GM23338 (cell line): ENCODE measurements at regions not wholly inside any gene's neighbourhood (a gene's known extent, or its start where the extent isn't known, plus 50 kb on each side); places are given as distances from the start of the nearest gene placed in this dataset.

Experiments used
- ATAC-seq: fragments of 200-7000 bp; cut with Tn5 transposase; 3 replicates; pipeline ENCODE4 v1.9.1; 2020
- DNase-seq: peaks from one replicate; pipeline ENCODE4 v3.0.0-alpha.2; 2015; ENCODE audit warnings: low spot score
- H2AFZ ChIP-seq: fragments of 200-600 bp; sonication (generic); 2 replicates; pipeline ENCODE4 v1.8.0; 2016; ENCODE audit warnings: antibody characterized with exemption, mild to moderate bottlenecking, moderate library complexity
- H3F3A ChIP-seq: fragments of 200-600 bp; sonication (generic); replicated peaks from 2 replicates; pipeline ENCODE4 v1.8.0; 2017; ENCODE audit warnings: antibody characterized with exemption, mixed run types, low read depth
- H3K27ac ChIP-seq: fragments of 200-600 bp; sonication (generic); 2 replicates; pipeline ENCODE4 v1.6.1; 2016; ENCODE audit warnings: low read depth
- H3K27me3 ChIP-seq: fragments of 200-600 bp; sonication (generic); 2 replicates; pipeline ENCODE4 v1.8.0; 2016; ENCODE audit warnings: mild to moderate bottlenecking, mixed run types, moderate library complexity; ENCODE audit not compliant: insufficient read depth
- H3K36me3 ChIP-seq: fragments of 200-600 bp; sonication (generic); 2 replicates; pipeline ENCODE4 v1.8.0; 2016; ENCODE audit warnings: mild to moderate bottlenecking; ENCODE audit not compliant: insufficient read depth
- H3K4me1 ChIP-seq: fragments of 200-600 bp; sonication (generic); 2 replicates; pipeline ENCODE4 v1.8.0; 2016; ENCODE audit warnings: mild to moderate bottlenecking, moderate library complexity; ENCODE audit not compliant: insufficient read depth
- H3K4me2 ChIP-seq: fragments of 200-600 bp; sonication (generic); 2 replicates; pipeline ENCODE4 v1.7.1; 2017; ENCODE audit warnings: mixed run types
- H3K4me3 ChIP-seq: fragments of 200-600 bp; sonication (generic); 2 replicates; pipeline ENCODE4 v1.6.1; 2016; ENCODE audit warnings: mixed run types
- H3K79me2 ChIP-seq: fragments of 200-600 bp; sonication (generic); replicated peaks from 2 replicates; pipeline ENCODE4 v1.8.0; 2017; ENCODE audit warnings: mild to moderate bottlenecking; ENCODE audit not compliant: insufficient read depth
- H3K9me2 ChIP-seq: fragments of 200-600 bp; sonication (generic); 2 replicates; pipeline ENCODE4 v1.8.0; 2017; ENCODE audit not compliant: insufficient read depth
- H4K20me1 ChIP-seq: fragments of 200-600 bp; sonication (generic); replicated peaks from 2 replicates; pipeline ENCODE4 v1.8.0; 2017; ENCODE audit warnings: mild to moderate bottlenecking; ENCODE audit not compliant: insufficient read depth
- H3K27ac Mint-ChIP-seq: 2 replicates; pipeline ENCODE4 v1.8.0; 2020; ENCODE audit warnings: inconsistent platforms, mild to moderate bottlenecking, moderate library complexity, mixed read lengths
- H3K27me3 Mint-ChIP-seq: 3 replicates; pipeline ENCODE4 v1.8.0; 2022; ENCODE audit warnings: low read depth, mild to moderate bottlenecking, moderate library complexity, mixed read lengths, inconsistent platforms; ENCODE audit not compliant: insufficient read depth, poor library complexity
- H3K36me3 Mint-ChIP-seq: 3 replicates; pipeline ENCODE4 v1.8.0; 2021; ENCODE audit warnings: low read depth, mild to moderate bottlenecking, inconsistent platforms, moderate library complexity, mixed read lengths
- H3K4me1 Mint-ChIP-seq: 3 replicates; pipeline ENCODE4 v1.8.0; 2020; ENCODE audit warnings: mild to moderate bottlenecking, inconsistent platforms, mixed read lengths
- H3K4me3 Mint-ChIP-seq: 3 replicates; pipeline ENCODE4 v1.8.0; 2021; ENCODE audit warnings: moderate library complexity, mild to moderate bottlenecking, inconsistent platforms, mixed read lengths
- H3K9me3 Mint-ChIP-seq: 3 replicates; pipeline ENCODE4 v1.8.0; 2020; ENCODE audit warnings: moderate library complexity, mild to moderate bottlenecking, inconsistent platforms, mixed read lengths
- CREB1 ChIP-seq: fragments of 250-450 bp; sonication (Bioruptor Pico); IDR thresholded peaks from 2 replicates; pipeline ENCODE4 v1.5.0; 2020; ENCODE audit warnings: low read depth, mild to moderate bottlenecking, moderate library complexity
- EZH2phosphoT487 ChIP-seq: fragments of 200-600 bp; sonication (generic); IDR thresholded peaks from one replicate; pipeline ENCODE4 v1.8.1; 2018; ENCODE audit warnings: antibody characterized with exemption; ENCODE audit not compliant: unreplicated experiment
- JUNB ChIP-seq: IDR thresholded peaks from one replicate; pipeline ENCODE4 v1.6.1; 2016; ENCODE audit warnings: antibody characterized with exemption; ENCODE audit not compliant: unreplicated experiment
- NANOG ChIP-seq: IDR thresholded peaks from 2 replicates; pipeline ENCODE4 v1.6.1; 2016; ENCODE audit warnings: antibody characterized with exemption, borderline replicate concordance
- POLR2AphosphoS5 ChIP-seq: IDR thresholded peaks from 2 replicates; pipeline ENCODE4 v1.6.1; 2016; ENCODE audit warnings: antibody characterized with exemption, low read depth
- REST ChIP-seq: IDR thresholded peaks from one replicate; pipeline ENCODE4 v1.6.1; 2018; ENCODE audit warnings: antibody characterized with exemption; ENCODE audit not compliant: unreplicated experiment
- STAT1 ChIP-seq: IDR thresholded peaks from one replicate; pipeline ENCODE4 v1.6.1; 2016; ENCODE audit warnings: antibody characterized with exemption; ENCODE audit not compliant: unreplicated experiment
- ZNF114 ChIP-seq: fragments of 250-450 bp; sonication (Bioruptor Pico); IDR thresholded peaks from 2 replicates; pipeline ENCODE4 v1.5.0; 2020; ENCODE audit warnings: mild to moderate bottlenecking, moderate library complexity
- ZNF331 ChIP-seq: fragments of 250-450 bp; sonication (Bioruptor Pico); IDR thresholded peaks from 2 replicates; pipeline ENCODE4 v1.5.0; 2020; ENCODE audit warnings: low read depth, mild to moderate bottlenecking, moderate library complexity
- TF ChIP-seq, protein P1 (sequence below): fragments of 250-450 bp; sonication (Bioruptor Pico); IDR thresholded peaks from 2 replicates; pipeline ENCODE4 v1.5.0; 2020; ENCODE audit warnings: mild to moderate bottlenecking, moderate library complexity

DNA sequence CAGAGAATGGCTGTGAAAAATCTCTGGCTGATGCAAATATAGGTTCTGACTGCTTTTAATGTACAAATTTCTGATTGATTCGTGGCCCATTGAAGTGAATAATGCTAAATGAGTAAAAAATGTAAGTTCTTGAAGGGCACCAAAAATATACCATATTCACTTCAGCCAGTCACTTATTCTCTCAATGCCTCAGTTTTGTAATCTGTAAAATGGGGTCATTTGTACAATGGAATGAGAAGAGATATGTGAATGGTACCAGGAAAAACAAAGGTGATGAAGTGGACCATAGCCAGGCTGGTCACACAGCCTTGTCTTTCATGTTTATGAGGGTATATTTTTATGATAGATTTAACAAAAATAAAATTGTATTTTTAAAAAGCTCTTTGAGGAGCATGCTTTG, 441.2 kb upstream of the NR3C2 start:
- DNase-seq (no peak), ATAC-seq (no peak)
- H3K9me2 ChIP-seq, result peaks cover 7% of the 10 kb centered on the region; the same call in 1 of the 2 replicates
- H4K20me1 ChIP-seq, result no peaks in the 10 kb centered on the region
- Mint-ChIP-seq H3K27me3 (peaks cover 6% of the 10 kb centered on the region), H3K9me3 (peaks cover 4% of the 10 kb centered on the region), H3K27ac (no peak overlapping the region), H3K4me1 (peaks cover 42% of the 10 kb centered on the region), H3K4me3 (no peak overlapping the region), H3K36me3 (peaks cover 16% of the 10 kb centered on the region; the same call in 2 of the 3 replicates)
- no peaks in the 10 kb centered on the region for H3K36me3 ChIP-seq
- no peak overlapping the region for H3K4me2 ChIP-seq
- no peak overlapping the region for H2AFZ ChIP-seq
- no peaks in the 10 kb centered on the region for H3F3A ChIP-seq
- no peaks in the 10 kb centered on the region for H3K27me3 ChIP-seq
- TF ChIP-seq, protein P1, sequence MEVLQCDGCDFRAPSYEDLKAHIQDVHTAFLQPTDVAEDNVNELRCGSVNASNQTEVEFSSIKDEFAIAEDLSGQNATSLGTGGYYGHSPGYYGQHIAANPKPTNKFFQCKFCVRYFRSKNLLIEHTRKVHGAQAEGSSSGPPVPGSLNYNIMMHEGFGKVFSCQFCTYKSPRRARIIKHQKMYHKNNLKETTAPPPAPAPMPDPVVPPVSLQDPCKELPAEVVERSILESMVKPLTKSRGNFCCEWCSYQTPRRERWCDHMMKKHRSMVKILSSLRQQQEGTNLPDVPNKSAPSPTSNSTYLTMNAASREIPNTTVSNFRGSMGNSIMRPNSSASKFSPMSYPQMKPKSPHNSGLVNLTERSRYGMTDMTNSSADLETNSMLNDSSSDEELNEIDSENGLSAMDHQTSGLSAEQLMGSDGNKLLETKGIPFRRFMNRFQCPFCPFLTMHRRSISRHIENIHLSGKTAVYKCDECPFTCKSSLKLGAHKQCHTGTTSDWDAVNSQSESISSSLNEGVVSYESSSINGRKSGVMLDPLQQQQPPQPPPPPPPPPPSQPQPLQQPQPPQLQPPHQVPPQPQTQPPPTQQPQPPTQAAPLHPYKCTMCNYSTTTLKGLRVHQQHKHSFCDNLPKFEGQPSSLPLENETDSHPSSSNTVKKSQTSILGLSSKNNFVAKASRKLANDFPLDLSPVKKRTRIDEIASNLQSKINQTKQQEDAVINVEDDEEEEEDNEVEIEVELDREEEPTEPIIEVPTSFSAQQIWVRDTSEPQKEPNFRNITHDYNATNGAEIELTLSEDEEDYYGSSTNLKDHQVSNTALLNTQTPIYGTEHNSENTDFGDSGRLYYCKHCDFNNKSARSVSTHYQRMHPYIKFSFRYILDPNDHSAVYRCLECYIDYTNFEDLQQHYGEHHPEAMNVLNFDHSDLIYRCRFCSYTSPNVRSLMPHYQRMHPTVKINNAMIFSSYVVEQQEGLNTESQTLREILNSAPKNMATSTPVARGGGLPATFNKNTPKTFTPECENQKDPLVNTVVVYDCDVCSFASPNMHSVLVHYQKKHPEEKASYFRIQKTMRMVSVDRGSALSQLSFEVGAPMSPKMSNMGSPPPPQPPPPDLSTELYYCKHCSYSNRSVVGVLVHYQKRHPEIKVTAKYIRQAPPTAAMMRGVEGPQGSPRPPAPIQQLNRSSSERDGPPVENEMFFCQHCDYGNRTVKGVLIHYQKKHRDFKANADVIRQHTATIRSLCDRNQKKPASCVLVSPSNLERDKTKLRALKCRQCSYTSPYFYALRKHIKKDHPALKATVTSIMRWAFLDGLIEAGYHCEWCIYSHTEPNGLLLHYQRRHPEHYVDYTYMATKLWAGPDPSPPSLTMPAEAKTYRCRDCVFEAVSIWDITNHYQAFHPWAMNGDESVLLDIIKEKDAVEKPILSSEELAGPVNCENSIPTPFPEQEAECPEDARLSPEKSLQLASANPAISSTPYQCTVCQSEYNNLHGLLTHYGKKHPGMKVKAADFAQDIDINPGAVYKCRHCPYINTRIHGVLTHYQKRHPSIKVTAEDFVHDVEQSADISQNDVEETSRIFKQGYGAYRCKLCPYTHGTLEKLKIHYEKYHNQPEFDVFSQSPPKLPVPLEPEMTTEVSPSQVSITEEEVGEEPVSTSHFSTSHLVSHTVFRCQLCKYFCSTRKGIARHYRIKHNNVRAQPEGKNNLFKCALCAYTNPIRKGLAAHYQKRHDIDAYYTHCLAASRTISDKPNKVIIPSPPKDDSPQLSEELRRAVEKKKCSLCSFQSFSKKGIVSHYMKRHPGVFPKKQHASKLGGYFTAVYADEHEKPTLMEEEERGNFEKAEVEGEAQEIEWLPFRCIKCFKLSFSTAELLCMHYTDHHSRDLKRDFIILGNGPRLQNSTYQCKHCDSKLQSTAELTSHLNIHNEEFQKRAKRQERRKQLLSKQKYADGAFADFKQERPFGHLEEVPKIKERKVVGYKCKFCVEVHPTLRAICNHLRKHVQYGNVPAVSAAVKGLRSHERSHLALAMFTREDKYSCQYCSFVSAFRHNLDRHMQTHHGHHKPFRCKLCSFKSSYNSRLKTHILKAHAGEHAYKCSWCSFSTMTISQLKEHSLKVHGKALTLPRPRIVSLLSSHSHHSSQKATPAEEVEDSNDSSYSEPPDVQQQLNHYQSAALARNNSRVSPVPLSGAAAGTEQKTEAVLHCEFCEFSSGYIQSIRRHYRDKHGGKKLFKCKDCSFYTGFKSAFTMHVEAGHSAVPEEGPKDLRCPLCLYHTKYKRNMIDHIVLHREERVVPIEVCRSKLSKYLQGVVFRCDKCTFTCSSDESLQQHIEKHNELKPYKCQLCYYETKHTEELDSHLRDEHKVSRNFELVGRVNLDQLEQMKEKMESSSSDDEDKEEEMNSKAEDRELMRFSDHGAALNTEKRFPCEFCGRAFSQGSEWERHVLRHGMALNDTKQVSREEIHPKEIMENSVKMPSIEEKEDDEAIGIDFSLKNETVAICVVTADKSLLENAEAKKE (CRISPR knock-in tag), result no peak
- TF ChIP-seq EZH2phosphoT487 (no peak), JUNB (no peak), ZNF114 (CRISPR knock-in tag) (no peak), NANOG (no peak), ZNF331 (no peak), POLR2AphosphoS5 (no peak), REST (no peak), STAT1 (no peak), CREB1 (CRISPR knock-in tag) (no peak)
- no peak overlapping the region for H3K27ac ChIP-seq
- H3K79me2 ChIP-seq, result no peaks in the 10 kb centered on the region
- H3K4me3 ChIP-seq, result no peak overlapping the region
- peaks cover 26% of the 10 kb centered on the region for H3K4me1 ChIP-seq
